Keratinocyte (primary cell): ENCODE measurements at regions not wholly inside any gene's neighbourhood (a gene's known extent, or its start where the extent isn't known, plus 50 kb on each side); places are given as distances from the start of the nearest gene placed in this dataset.

ENCODE experiments used
- DNase-seq: peaks from one replicate; pipeline ENCODE4 v3.0.0-alpha.2; 2011; ENCODE audit warnings: low read depth, missing footprints, low spot score
- FAIRE-seq: peaks from 2 replicates; lab custom pipeline; 2011; peaks lifted over from hg19 to GRCh38; lab: Jason Lieb, UNC
- H2AFZ ChIP-seq: 2 replicates; pipeline ENCODE4 v1.6.0; 2012; ENCODE audit warnings: low read length, control low read depth, inconsistent platforms; ENCODE audit not compliant: control insufficient read depth
- H3K27ac ChIP-seq: 2 replicates; pipeline ENCODE4 v1.5.1; 2011; ENCODE audit warnings: low read length; ENCODE audit not compliant: control insufficient read depth, insufficient read depth
- H3K27me3 ChIP-seq: 3 replicates; pipeline ENCODE4 v1.6.0; 2011; ENCODE audit warnings: low read length; ENCODE audit not compliant: control insufficient read depth, insufficient read depth; ENCODE audit errors: extremely low read depth
- H3K36me3 ChIP-seq, 2 experiments: 2 replicates in 1 of 2; 3 replicates in 1 of 2; pipeline ENCODE4 v1.5.1; 2011; ENCODE audit warnings: low read length in 2 of 2, mild to moderate bottlenecking in 1 of 2; ENCODE audit not compliant: control insufficient read depth in 2 of 2, insufficient read depth in 2 of 2; ENCODE audit errors: extremely low read depth in 1 of 2
- H3K4me1 ChIP-seq: 3 replicates; pipeline ENCODE4 v1.5.1; 2011; ENCODE audit warnings: low read length; ENCODE audit not compliant: control insufficient read depth, insufficient read depth; ENCODE audit errors: extremely low read depth
- H3K4me2 ChIP-seq: 3 replicates; pipeline ENCODE4 v1.6.0; 2011; ENCODE audit warnings: low read depth, low read length; ENCODE audit not compliant: control insufficient read depth, insufficient read depth; ENCODE audit errors: extremely low read depth
- H3K4me3 ChIP-seq, 3 experiments: fragments of 200-600 bp in 1 of 3; sonication (generic) in 1 of 3; 2 replicates in 2 of 3; 3 replicates in 1 of 3; pipeline ENCODE4 v1.5.1; 2011 to 2016; ENCODE audit warnings: low read length in 3 of 3, mild to moderate bottlenecking in 3 of 3, control low read depth in 2 of 3, inconsistent platforms in 1 of 3, low read depth in 1 of 3, mixed read lengths in 1 of 3, mixed run types in 1 of 3, moderate library complexity in 1 of 3; ENCODE audit not compliant: control insufficient read depth in 2 of 3, insufficient read depth in 2 of 3; ENCODE audit errors: extremely low read depth in 1 of 3
- H3K79me2 ChIP-seq: 2 replicates; pipeline ENCODE4 v1.6.0; 2012; ENCODE audit warnings: low read length; ENCODE audit not compliant: control insufficient read depth, insufficient read depth
- H3K9ac ChIP-seq: 3 replicates; pipeline ENCODE4 v1.6.0; 2011; ENCODE audit warnings: low read length; ENCODE audit not compliant: control insufficient read depth, insufficient read depth; ENCODE audit errors: extremely low read depth
- H3K9me1 ChIP-seq: 3 replicates; pipeline ENCODE4 v1.6.0; 2011; ENCODE audit warnings: low read length; ENCODE audit not compliant: control insufficient read depth, insufficient read depth; ENCODE audit errors: extremely low read depth
- H3K9me3 ChIP-seq: 2 replicates; pipeline ENCODE4 v1.5.1; 2012; ENCODE audit warnings: low read depth, low read length; ENCODE audit not compliant: control insufficient read depth
- H4K20me1 ChIP-seq: 3 replicates; pipeline ENCODE4 v1.6.0; 2011; ENCODE audit warnings: low read length; ENCODE audit not compliant: control insufficient read depth, insufficient read depth; ENCODE audit errors: extremely low read depth
- CTCF ChIP-seq, 3 experiments: IDR thresholded peaks in 1 of 3; conservative IDR thresholded peaks in 1 of 3; optimal IDR thresholded peaks in 1 of 3; 2 replicates in 2 of 3; 3 replicates in 1 of 3; pipeline versions ENCODE3 to v1.5.1; 2011; ENCODE audit warnings: low read length in 3 of 3, mild to moderate bottlenecking in 3 of 3, moderate library complexity in 2 of 3, control low read depth in 1 of 3, inconsistent platforms in 1 of 3; ENCODE audit not compliant: insufficient read depth in 2 of 3; ENCODE audit errors: extremely low read depth in 1 of 3
- EZH2 ChIP-seq: IDR thresholded peaks from one replicate; pipeline ENCODE4 v1.6.1; 2012; ENCODE audit warnings: inconsistent platforms, mild to moderate bottlenecking, low read length, moderate library complexity
- dilution Hi-C: fragments of 300-500 bp; cut with MboI; formaldehyde crosslinking; loops from one replicate; pipeline ENCODE4 v1.7.0; 2020; ENCODE audit warnings: low sequenced_read_pairs; ENCODE audit not compliant: extremely low pct_ligation_motif_present

DNA sequence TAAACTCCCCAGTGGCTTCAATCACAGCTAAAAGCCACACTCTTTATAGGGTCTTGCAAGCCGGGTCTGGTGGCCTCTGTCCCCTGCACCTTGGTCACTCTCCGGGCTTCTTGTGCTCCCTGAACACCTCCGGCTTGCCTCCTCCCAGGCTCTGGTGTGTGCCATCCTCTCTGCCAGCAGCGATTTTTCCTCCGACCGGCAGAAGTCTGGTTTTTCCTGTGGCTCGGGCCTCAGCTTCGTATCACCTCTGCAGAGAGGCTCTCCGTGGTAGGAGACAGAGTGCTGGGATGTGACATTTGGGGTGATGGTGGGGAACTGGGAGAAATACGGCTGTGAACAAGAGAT lies 58.8 kb upstream of the HPCAL1 start:
- Histone ChIP-seq H4K20me1 (no peaks in the 10 kb centered on the region), H3K79me2 (no peaks in the 10 kb centered on the region), H3K9me3 (no peaks in the 10 kb centered on the region), H3K27ac (no peak overlapping the region), H3K4me1 (no peaks in the 10 kb centered on the region), H3K9me1 (no peaks in the 10 kb centered on the region), H3K36me3 (no peaks in the 10 kb centered on the region), H3K4me2 (no peak overlapping the region), H2AFZ (no peak overlapping the region), H3K4me3 (no peak overlapping the region), H3K9ac (no peak overlapping the region), H3K27me3 (peaks cover 10% of the 10 kb centered on the region)
- no peak for DNase-seq
- no peak for FAIRE-seq
- dilution Hi-C loops, result no loop called here
- no peak for TF ChIP-seq CTCF (optimal IDR thresholded peaks at IDR 0.05 in 1 of 3, IDR thresholded peaks at IDR 0.05 in 1 of 3, conservative IDR thresholded peaks at IDR 0.05 in 1 of 3; ENCODE audit: extremely low read depth in 1 of 3, insufficient read depth in 2 of 3, low read length in 3 of 3)
- TF ChIP-seq EZH2, result no peak

DNA sequence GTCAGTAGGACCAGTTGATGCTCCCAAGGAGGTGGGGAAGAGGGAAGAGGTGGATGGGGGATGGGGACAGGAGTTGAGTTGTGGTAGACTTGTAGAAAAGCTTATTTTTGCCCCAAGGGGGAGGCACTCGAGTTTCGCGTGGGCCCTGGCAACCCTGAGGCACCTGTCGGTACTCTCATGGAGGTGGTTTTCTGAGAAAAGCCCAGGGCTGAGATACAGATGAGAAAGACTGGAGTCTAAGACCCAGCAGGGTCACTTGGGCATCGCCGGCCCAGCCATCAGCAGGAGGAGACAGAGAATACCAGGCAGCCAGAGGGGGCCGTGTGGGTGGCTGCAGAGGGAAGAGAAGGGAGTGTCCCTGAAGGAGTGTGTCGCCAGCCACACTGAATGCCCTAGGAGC lies 57.7 kb upstream of the HPCAL1 start:
- no peak for FAIRE-seq
- no peak for DNase-seq

More for the DNA sequence above, 57.7 kb upstream of the HPCAL1 start:
- H2AFZ ChIP-seq, result no peak overlapping the region
- H3K4me3 ChIP-seq, result no peak overlapping the region
- H3K27me3 ChIP-seq, result peaks cover 10% of the 10 kb centered on the region
- no peak overlapping the region for H3K27ac ChIP-seq
- no peaks in the 10 kb centered on the region for H3K79me2 ChIP-seq
- H3K36me3 ChIP-seq, result no peaks in the 10 kb centered on the region
- no peaks in the 10 kb centered on the region for H3K9me3 ChIP-seq
- TF ChIP-seq EZH2 (no peak), CTCF (optimal IDR thresholded peaks at IDR 0.05 in 1 of 3, IDR thresholded peaks at IDR 0.05 in 1 of 3, conservative IDR thresholded peaks at IDR 0.05 in 1 of 3; ENCODE audit: extremely low read depth in 1 of 3, insufficient read depth in 2 of 3, low read length in 3 of 3) (no peak)
- dilution Hi-C loops, result no loop called here
- no peak overlapping the region for H3K4me2 ChIP-seq
- no peaks in the 10 kb centered on the region for H3K4me1 ChIP-seq
- no peaks in the 10 kb centered on the region for H3K9me1 ChIP-seq
- H3K9ac ChIP-seq, result no peak overlapping the region
- no peaks in the 10 kb centered on the region for H4K20me1 ChIP-seq
